ENCODE measurements at regions not wholly inside any gene's neighbourhood (a gene's known extent, or its start where the extent isn't known, plus 50 kb on each side); places are given as distances from the start of the nearest gene placed in this dataset.

- no peak for TF ChIP-seq EZH2phosphoT487 (IDR thresholded peaks at IDR 0.05; ENCODE audit: low read depth)
- no peak for TF ChIP-seq CTCF (IDR thresholded peaks at IDR 0.05; ENCODE audit: low read depth, low read length)
Measured at GRCh38 chrX:500481-501010, 113.8 kb upstream of the PPP2R3B start.
